HUDEP-2 (cell line): ENCODE measurements at regions not wholly inside any gene's neighbourhood (a gene's known extent, or its start where the extent isn't known, plus 50 kb on each side); places are given as distances from the start of the nearest gene placed in this dataset.

ENCODE experiments used
- DNase-seq, 76 experiments: peaks; one replicate each; lab custom pipeline; 2025; ENCODE audit not compliant: unreplicated experiment in 76 of 76; lab: John Stamatoyannopoulos, UW

GRCh38 chr1:186736971-186737685 lies 56.9 kb upstream of the PTGS2 start:
- no peak for DNase-seq

- DNase-seq: no peak
These were observed 55.2 kb upstream of the PTGS2 start for GRCh38 chr1:186735463-186735862.

GRCh38 chr1:186730951-186731729 lies 50.9 kb upstream of the PTGS2 start:
- DNase-seq: no peak
